Spinal cord (tissue), 9 donors: ENCODE measurements at regions not wholly inside any gene's neighbourhood (a gene's known extent, or its start where the extent isn't known, plus 50 kb on each side); places are given as distances from the start of the nearest gene placed in this dataset.
A peak's percentile ranks its signal among the peaks of the same experiment; 100 is the strongest.

Source experiments
- DNase-seq, 6 donors: peaks; one replicate each; pipeline versions ENCODE4 v3.0.0 to v3.0.0-alpha.2; 2013 to 2015; ENCODE audit warnings: low spot score in 6 of 6, low read depth in 4 of 6
- H3K27ac ChIP-seq: one replicate; pipeline ENCODE4 v1.5.1; 2013; ENCODE audit warnings: low read depth, low read length, control low read depth
- H3K27me3 ChIP-seq: one replicate; pipeline ENCODE4 v1.6.1; 2013; ENCODE audit warnings: low read length; ENCODE audit not compliant: control insufficient read depth, insufficient read depth
- H3K36me3 ChIP-seq: one replicate; pipeline ENCODE4 v1.6.1; 2013; ENCODE audit warnings: low read length; ENCODE audit not compliant: control insufficient read depth, insufficient read depth
- H3K4me1 ChIP-seq: one replicate; pipeline ENCODE4 v1.6.1; 2013; ENCODE audit warnings: low read length; ENCODE audit not compliant: control insufficient read depth, insufficient read depth
- H3K4me3 ChIP-seq: one replicate; pipeline ENCODE4 v1.5.1; 2013; ENCODE audit warnings: low read depth, low read length, control low read depth
- H3K9me3 ChIP-seq: one replicate; pipeline ENCODE4 v1.6.1; 2013; ENCODE audit warnings: low read length; ENCODE audit not compliant: control insufficient read depth, insufficient read depth
- WGBS: methylation state at CpG from one replicate; pipeline ENCODE4 v1.1.5; 2013; ENCODE audit warnings: missing lambda C conversion rate; ENCODE audit not compliant: insufficient coverage; 5-methylcytosine and 5-hydroxymethylcytosine counted together
- donor health status: healthy.

DNA sequence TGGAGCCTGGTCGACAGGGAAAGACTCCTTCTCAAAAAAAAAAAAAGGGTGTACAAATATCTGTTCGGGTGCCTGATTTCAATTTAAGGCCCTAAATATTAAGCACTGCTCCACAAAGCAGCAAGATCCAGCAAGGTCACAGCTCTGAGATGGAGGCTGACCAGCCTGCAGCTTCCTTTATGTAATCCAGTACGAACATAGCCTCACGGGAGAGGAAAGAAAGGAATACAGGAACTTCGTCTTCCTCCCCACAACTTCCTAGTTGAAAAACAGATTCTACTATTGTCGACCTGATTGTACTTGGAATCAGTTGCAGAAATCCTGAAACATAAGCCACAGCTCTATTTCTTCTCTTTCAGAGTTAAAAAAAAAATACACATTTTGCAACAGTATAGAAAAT lies 53.5 kb upstream of the TBC1D9 start:
- no peaks in the 10 kb centered on the region for H3K27me3 ChIP-seq
- no peaks in the 10 kb centered on the region for H3K9me3 ChIP-seq
- H3K36me3 ChIP-seq: no peaks in the 10 kb centered on the region
- H3K27ac ChIP-seq: no peak overlapping the region
- WGBS: 70% methylated on average over 2 of the region's 6 CpGs
- H3K4me1 ChIP-seq: no peaks in the 10 kb centered on the region
- no peak overlapping the region for H3K4me3 ChIP-seq
- no peak for DNase-seq

DNA sequence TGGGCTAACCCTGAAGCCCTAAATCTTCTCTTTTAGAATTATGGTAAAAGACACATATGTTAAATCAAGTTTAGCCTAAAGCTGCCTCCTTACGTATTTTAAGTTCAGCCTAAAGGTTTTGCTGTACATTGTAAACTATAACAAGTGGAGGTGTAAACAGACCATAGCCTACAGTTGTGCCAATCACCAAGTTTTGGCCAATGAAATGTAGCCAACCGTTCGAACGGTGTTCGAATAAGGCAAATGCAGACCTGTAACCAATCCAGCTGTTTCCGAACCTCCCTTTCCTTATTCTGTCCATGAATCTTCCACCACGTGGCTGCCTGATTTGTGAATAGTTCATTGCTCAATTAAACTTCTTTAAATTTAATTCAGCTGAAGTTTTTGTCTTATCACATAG lies 52.1 kb upstream of the TBC1D9 start:
- Histone ChIP-seq H3K4me1 (no peaks in the 10 kb centered on the region), H3K9me3 (no peaks in the 10 kb centered on the region), H3K4me3 (no peak overlapping the region), H3K27ac (no peak overlapping the region), H3K36me3 (no peaks in the 10 kb centered on the region), H3K27me3 (no peaks in the 10 kb centered on the region)
- DNase-seq: no peak
- 85% methylated on average over 4 of the region's 7 CpGs for WGBS

DNA sequence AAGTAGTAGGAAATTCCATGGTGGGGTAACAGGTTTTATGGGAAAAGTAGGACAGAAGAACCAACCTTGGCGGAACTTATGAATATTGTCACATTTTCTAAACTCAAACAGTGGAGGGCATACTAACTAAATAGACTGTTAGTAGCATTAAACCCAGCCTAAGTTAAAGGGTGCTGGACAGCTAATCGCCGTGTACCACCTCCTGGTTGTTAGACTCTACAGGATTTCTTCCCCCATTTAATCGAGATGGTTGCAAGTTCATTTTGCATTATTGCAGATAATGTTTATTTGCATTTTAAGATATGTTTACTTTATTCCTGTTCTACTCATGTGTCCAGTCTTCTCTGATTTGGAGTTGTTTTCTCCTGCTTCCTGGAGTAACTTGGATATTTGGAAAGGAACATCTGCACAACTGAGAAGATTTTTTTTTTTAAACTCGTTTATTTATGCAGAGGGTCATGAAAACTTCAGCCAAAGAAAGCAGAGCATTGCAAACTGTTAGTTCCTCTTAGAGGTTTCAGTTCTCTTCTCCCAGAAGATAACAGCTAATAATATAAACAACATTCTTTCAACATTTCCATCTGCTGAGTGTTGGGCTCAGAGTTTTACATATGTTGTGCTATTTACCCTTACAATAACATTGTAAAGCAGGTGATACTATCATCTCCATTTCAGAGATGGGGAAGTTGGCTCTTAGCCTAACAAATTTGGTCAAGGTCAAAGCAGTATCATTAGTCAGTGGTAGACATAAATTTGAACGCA lies 51.5 kb upstream of the TBC1D9 start:
- Histone ChIP-seq H3K27me3 (no peaks in the 10 kb centered on the region), H3K27ac (no peak overlapping the region), H3K4me3 (no peak overlapping the region), H3K36me3 (no peaks in the 10 kb centered on the region), H3K4me1 (no peaks in the 10 kb centered on the region), H3K9me3 (no peaks in the 10 kb centered on the region)
- DNase-seq: peak in 2 of 6 donors; percentile 1 to 57
- no CpG with 5 or more reads among the region's 6 CpGs for WGBS

DNA sequence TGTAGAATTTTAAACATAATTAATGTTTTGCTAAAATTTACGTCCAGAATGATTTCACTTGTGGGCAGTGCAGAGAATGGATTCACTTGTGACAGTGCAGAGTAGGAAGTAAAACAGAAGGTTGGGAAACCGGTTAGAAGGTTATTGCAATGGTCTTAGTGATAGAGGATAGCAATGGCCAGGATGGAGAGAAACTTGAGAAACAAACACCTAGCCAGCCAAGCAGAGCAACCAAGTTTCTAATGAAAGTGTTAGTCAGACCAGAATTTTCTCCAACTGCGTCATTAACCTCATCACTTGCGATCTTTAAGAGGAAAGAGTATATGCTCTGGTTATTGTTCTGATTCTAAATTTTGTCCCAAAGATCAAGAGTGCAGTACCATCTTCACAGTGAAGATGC lies 50.0 kb upstream of the TBC1D9 start:
- WGBS: 100% methylated on average over 3 of the region's 4 CpGs
- Histone ChIP-seq H3K27me3 (no peaks in the 10 kb centered on the region), H3K27ac (no peak overlapping the region), H3K4me1 (no peaks in the 10 kb centered on the region), H3K9me3 (no peaks in the 10 kb centered on the region), H3K36me3 (no peaks in the 10 kb centered on the region), H3K4me3 (no peak overlapping the region)
- DNase-seq: no peak
